Kasumi-1 (cell line): ENCODE measurements at regions not wholly inside any gene's neighbourhood (a gene's known extent, or its start where the extent isn't known, plus 50 kb on each side); places are given as distances from the start of the nearest gene placed in this dataset.
"Not testable (repeated sequence)": the region's sequence is repeated elsewhere in the genome, so short reads cannot be mapped to it uniquely, and the experiment has no call there.

ENCODE experiments used
- DNase-seq, 2 experiments: peaks; one replicate each; lab custom pipeline; 2025; lab: John Stamatoyannopoulos, UW

DNA sequence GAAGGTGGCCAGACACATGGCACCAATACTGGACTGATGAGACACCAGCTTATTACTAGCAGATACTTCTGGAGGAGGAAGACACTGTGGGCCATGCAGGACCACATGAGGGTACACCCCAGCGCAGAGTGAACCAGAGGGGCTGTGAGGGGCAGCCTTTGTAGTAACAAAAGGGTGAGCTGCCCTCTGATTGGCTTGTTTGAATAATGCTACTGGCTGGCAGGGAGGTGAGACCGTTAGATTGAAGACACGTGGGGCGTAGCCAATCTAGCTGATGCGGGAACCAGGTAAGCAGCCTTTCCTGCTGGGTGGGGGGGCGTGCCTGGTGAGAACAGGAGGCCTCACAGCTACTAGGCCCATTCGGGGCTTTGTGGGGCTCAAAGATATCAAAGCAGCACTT, 102.8 kb upstream of the SEC14L1 start:
- DNase-seq, result no peak

DNA sequence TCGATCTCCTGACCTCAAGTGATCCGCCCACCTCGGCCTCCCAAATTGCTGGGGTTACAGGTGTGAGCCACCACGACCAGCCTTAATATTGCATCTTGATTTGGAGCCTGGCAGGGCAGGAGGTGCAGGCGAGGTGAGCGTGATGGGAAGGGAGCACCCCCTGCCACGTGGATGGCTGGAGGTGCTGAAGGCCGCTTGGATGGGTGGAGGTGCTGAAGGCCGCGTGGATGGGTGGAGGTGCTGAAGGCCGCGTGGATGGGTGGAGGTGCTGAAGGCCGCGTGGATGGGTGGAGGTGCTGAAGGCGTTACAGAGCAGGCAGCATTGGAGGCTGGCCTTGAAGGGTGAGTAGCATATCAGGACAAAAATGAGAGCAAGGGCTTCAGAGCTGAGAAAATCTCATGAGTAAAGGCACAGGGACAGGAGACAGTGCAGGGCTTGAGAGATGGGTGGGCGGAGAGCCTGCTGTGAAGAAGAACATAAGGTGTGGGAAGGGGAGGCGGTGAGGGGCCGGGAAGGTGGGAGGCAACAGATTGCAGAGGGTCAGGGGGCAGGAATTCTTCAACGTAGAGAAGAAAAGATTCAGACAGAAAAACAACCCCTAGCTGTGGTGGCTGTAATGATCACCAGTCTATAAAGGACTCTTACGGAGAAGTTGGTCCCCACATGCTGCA, 101.7 kb upstream of the SEC14L1 start:
- DNase-seq, result no peak

DNA sequence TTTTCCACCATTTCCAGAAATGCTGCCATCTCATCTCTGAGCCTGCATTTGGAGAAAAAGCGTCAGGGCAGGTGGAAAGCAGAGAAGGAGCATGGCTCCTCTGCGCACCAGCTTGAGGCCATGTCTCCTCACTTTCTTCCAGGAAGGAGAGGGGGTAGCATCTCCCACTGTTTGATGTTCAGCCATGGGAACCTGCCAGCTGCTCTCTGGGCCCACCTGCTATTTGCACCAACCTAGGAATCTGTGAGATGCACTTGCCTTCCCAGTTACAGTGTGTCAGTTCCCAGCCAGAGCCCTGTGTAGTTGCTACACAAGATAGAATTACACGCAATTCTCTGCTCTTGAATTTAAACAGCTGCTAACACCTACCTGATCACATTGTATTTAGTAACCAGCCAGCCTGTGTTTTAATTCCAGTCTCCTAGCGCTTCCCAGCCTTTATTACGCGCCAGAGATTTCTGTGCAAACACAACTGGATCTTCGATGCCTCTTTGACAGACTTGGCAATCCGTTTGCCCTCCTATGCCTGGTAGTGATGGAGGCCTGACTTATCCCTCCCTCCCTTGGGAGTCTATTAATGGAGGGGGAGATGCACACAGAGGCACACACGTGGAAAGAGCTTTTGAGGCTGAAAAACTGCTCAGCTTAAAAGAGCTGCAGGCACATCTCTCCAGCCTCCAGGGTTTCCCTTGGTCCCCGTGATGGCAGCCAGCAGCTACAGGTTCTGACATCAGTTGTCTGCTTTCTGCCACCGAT, 98.1 kb upstream of the SEC14L1 start:
- no peak for DNase-seq

DNA sequence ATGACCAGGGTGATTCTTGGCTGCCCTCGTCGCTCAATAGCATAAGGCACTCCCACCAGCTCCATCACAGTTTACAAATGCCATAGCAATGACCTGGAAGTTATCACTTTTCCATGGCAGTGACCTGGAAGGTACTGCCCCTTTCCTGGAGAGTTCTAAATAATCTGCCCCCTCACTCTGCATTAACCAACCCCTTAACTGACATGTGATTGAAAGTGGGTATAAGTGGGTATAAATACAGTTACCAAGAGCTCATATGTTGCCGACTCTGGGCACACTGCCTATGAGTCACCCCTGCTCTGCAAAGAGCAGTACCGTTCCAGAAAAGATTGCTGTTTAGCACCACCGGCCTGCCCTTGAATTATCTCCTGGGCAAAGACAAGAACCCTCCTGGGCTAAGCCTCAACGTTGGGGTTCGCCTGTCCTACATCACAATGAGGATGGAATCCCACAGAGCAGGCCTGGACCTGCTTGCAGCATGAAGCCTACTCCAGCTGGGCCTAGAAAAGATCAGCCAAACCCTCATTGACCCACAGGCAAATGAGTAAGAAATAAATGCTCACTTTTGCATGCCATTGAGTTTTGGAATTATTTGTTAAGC, 95.2 kb upstream of the SEC14L1 start:
- no peak for DNase-seq

DNA sequence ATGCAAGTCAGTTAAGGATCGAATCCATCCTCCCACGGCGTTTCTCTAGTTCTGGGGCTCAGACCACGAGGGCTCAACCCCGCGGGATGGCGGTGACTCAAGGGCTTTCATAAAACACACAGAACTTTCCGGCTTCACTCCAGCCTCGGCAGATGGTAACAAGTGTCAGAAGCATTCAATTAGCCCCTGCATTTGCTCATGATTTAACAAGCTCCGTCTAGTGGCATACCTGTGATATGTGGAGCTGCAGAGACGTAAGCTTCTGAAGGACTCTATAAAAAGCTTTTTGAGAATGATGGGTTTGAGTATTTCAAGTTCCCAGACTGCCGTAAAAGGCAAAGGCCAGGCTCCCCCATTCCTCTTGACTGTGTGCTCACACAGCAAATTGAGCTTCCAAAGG, 91.3 kb upstream of the SEC14L1 start:
- no peak for DNase-seq

DNA sequence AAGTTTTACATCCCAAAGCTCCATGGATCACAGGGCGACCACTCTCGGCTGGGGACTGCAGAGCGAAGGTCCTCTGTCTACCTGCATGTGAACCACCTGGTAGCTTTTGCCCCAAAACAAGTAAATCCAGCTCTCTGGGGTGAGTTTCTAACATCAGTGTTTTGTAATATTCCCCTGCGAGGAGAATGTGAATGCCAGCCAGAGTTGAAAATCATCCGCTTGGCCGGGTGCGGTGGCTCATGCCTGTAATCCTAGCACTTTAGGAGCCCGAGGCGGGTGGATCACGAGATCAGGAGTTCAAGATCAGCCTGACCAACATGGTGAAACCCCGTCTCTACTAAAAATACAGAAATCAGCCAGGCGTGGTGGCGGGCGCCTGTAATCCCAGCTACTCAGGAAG, 89.9 kb upstream of the SEC14L1 start:
- not testable (repeated sequence) for DNase-seq

DNA sequence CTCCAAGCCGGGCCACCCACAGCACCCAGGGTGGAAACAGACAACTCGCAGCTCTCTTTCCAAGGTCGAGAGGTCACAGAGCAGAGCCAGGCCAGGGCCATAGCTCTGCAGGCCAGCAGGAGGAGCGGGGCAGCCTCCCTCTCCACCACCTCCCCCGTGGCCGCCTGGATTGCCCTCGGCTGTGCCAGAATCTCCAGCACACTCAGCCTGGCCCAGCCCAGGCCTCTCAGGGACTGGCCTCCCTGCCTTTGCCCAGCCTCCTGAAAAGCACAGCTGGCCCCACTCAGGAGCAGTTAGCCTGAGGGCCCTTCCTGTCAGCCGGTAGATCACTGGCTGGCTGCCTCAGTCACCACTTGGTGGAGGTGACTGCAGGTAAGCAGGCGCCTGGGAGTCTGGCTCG, 85.8 kb upstream of the SEC14L1 start:
- no peak for DNase-seq

DNA sequence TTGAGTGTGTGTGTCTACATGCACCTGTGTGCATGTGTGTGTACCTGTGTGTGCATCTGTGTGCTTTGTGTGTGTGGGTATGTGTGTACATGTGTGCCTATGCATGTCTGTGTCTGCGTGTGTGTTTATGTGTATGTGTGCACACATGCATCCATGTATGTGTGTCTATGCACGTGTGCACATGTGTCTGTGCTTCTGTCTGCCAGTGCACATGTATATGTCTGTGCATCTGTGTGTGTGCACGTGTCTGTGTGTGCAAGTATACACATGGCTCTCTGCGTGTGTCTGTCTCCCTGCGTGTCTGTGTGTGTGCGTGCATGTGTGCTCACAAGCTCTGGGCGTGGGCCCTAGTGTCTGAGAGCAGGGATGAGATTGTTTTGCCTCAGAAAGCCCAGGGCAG, 85.3 kb upstream of the SEC14L1 start:
- no peak for DNase-seq

DNA sequence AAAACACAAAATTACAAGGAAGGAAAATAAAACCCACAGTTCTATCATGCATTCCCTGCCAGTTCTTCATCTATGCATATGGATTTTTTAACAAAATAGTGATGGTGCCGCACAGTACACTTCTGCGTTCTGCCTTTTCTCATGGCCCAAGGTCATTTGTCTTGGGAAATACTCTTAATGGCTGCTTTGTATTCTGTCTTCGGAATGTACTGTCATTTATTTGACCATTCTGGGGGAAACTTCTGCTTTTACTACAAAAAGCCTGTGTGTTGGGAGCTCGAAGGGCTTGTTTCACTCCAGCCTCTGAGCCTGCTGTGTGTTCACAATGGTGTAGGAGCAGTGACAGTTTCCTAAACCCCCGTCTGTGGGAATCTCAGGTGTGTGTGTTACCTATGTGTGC, 82.8 kb upstream of the SEC14L1 start:
- peak in 1 of 2 experiments; percentile 17 for DNase-seq

DNA sequence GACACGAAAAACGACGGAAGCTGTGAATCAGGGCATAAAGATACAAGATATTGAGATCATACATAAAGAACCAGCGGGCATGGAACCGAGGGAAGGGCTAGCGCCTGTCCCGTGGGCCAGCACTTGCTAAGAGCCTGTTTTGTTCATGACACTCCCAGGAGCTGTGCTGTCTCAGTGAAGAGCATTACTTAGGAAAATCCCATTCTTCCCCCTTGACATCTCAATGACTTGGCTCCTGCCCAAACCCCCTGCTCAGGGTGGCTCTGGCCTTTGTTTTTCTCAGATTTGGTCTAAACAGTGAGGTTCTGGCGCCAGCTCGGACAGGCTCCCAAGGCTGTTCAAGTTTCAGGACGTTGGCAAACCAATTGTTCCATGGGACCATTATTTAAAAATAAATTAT, 79.1 kb upstream of the SEC14L1 start:
- DNase-seq, result no peak

DNA sequence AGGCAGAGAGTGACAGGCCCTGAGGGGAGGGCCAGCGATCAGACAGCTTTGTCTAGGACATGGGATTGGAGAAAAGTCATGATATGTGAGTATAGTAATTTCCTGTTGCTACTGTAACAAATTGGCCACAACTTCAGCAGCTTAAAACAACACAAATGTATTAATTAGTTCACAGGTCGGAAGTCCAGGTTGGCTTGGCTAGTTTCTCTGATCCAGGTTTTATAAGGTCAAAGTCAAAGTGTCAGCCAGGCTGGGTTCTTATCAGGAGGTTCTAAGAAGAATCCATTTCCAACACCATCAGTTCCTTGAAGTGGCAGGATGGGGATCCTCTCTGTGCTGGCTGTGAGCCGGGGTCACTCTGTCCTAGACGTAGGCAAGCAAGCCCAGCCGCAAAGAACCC, 76.2 kb upstream of the SEC14L1 start:
- DNase-seq, result no peak

DNA sequence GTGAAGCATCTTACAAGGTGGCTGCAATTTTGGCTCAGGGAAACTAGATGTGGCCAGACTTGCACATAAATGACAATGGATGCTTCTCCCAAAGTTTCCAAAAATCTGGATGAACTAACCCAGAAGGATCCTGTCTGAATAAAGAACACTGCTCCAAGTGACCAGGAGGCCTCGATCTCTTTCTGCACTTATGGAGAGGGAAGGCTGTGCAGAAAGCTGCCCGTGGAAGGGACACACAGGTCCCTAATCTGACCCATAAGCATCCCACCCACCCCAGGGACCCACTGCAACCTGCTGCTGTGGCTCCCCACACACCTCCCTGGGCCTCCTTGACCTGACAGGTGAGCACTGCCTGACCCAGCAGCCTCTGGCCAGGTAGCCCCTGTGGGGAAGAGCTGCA, 74.6 kb upstream of the SEC14L1 start:
- DNase-seq, result no peak

DNA sequence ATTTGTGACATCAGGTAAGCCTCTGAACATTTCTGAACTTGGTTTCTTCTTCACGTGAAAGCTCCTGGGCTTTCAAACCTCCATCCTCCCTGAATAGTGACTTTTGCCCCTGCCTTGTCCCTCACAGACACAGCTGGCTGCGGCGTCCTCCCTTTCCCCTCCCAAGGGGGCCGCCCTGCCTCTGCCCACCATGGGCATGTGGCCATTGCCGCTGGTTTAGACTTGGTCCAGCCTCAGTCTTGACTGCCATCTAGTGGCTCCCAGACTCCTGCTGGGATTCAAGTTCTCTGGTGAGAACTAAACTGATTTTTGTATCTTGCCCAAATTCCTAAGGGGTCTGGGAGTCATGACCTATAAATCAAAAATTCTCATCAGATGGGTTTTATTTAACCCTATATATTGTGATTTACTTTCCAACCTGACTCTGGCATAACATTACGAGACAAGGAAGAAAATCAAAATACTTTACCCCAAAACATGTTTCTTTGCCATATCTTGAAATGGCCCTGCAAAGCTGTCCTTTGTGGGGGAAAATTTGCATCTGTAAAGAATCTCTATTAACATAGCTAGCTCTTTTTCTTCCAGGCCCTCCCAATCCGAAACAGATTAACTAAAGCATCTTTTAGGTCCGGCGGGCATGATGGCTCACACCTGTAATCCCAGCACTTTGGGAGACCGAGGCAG, 73.9 kb upstream of the SEC14L1 start:
- DNase-seq, result peak; percentile 36 to 61

DNA sequence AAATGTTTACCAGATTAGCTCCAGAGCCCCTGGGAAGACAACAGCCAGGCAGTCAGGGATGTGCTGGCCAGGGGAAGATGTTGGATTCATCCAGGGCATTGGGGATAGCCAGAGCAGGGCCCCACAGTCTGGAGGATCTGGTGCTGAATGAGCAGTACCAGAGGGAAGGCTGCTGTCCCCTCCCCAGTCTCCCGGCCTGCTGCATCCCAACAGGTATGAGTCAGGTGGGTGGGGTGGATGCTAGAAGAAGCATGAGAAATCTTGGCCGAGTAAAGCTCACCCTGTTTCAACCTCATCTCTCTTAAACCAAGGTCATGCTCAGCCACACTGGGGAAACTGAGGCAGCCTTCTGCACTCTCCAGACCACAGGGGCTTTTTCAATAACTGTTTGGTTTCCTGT, 71.9 kb upstream of the SEC14L1 start:
- DNase-seq, result no peak

DNA sequence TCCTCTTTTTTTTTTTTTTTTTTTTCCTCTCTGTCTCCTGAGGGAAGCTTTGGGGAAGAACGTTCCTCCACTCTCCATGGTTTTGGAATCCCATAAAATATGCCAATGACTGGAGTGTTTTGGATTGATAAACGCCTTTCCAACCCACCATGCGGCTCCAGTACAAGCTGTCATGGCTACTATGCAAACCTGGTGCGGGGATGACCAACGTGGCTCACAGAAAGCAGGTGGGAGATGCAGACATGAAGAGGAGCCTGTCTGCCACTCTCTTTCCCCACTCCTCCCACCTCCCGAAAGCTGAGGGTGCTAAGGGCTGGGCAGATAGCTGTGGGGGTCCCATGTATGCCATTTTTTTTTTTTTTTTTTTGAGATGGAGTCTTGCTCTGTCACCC, 69.9 kb upstream of the SEC14L1 start:
- DNase-seq, result no peak

DNA sequence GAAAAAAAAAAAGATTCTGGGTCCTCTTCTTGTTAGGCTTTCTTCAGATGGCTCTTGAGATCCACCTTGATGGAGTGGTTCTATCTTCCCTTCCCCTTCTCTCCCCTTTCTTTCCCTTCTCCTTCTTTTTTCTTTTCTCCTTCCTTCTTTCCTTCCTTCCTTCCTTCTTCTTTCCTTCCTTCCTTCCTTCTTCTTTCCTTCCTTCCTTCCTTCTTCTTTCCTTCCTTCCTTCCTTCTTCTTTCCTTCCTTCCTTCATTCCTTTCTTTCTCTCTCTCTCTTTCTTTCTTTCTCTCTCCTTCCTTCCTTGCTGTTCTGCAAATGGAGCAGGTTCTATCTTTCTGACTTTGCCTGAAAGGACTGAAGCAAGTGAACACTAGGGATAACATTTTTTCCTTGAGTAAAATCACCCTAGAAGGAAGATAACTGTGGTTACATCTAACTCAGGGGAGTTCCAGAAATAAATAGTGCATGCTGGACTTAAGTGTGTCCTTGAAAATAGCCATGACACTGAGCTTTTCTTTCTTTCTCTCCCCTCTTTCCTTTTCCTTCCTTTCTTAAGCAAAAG, 68.8 kb upstream of the SEC14L1 start:
- DNase-seq, result no peak

DNA sequence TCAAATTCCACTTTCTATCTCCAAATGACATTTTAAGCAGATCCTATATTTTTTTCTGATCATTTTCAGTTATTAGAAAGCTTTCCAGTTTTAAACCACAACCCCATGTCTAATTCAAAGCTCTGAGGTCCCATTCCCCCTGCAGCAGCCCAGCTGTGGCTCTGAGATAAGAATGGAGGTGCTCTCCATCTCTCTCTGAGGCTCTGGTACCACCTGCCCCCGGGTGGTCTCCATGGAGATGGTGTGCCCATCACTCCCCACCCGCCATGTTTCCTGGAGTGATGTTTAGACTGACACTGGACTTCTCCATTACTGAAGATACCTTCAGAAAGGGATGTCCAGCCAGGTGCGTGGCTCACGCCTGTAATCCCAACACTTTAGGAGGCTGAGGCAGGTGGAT, 68.1 kb upstream of the SEC14L1 start:
- DNase-seq, result no peak

DNA sequence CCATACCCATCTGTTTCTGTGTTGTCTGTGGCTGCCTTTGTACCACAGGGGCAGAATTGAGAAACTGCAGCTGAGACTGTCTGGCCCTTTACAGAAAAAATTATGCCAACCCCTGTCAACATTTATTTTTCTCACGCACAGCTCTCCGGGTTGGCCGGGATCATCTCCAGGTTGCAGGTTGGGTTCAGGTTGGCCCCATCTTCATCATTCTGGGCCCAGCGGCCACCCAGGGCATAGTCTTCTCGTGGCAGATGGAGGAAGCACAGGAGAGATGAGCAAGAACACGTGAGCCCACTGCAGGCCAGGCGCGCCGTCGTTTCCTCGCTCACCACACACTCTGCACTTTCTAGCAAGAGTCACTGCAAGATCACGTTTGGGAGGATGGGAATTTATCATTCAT, 66.1 kb upstream of the SEC14L1 start:
- DNase-seq, result no peak

DNA sequence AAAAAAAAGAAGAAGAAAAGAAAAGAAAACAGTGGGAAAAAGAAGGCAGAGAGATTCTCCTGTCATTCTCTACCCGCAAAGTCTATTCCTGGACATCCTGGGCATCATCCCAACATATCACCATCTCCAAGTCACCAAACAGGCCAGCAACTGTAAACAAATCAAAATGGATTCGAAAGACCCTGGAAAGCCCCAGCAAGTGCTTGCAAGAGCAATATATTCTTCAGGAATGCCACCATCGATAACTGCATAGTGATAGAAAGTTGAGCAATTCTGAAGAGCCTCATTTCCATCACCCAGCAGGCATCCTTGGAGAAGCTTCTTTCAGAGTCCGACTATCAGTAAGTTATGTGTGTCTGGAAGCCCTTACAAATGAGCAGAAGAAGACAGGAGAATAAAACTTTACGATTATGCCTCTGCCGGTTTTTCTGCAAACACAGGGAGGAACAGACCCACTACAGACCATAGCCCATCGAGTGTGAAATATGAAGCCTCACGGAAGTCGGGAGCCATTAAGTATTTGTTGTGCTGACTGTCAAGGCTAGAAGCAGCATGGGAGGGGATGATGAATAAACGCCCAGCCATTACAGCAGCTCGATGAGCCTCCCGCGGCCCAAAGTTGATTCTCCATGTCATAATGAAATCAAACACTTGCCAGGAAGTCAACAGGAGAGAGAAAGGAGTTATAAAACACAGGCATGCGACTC, 64.5 kb upstream of the SEC14L1 start:
- no peak for DNase-seq

DNA sequence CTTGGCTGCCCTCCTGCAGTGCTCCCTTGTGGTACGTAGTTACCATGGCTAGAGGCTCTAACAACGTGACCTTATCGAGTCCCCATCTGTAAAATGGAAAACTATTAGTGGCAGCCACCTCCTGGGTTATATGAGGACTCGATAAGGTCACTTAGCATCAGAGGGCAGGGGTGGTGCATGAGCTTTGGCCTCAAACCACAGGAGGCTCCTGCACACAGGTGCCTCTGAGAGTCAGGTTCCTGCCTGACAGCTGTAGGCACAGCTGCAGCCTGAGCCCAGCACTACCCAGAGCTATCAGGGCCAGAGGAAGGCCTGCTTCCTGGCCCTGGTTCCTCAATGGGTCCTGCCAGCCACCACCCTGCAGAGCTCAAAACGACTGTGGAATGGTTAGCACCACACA, 57.2 kb upstream of the SEC14L1 start:
- peak; percentile 87 to 90 for DNase-seq

DNA sequence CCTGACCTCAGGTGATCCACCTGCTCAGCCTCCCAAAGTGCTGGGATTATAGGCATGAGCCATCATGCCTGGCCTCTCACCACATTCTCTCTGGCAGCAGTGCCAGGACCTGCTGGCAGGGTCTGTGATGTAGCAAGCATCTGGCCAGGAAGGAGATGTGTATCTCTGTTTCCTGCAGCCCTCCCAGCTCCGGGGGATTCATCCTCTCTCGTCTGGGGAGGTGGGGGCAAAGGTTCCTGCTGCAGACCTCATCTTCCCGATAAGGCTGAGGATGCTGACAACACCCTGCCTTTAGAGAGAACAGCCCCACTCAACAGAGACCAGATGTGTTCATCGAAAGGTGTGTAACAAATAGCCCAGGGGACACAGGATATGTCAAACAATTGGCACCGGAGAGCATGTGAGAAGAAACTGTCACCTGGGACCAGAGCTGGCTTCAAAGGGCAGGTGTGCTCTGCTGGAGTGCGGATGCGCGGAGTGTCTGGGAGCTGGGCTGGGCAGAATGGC, 54.8 kb upstream of the SEC14L1 start:
- peak; percentile 94 to 95 for DNase-seq
